ENCODE measurements at regions not wholly inside any gene's neighbourhood (a gene's known extent, or its start where the extent isn't known, plus 50 kb on each side); places are given as distances from the start of the nearest gene placed in this dataset.

- TF ChIP-seq CTCF (IDR thresholded peaks at IDR 0.05; ENCODE audit: insufficient read depth, low read length) (no peak), POLR2AphosphoS5 (IDR thresholded peaks at IDR 0.05; ENCODE audit: low read depth) (no peak)
Observed at GRCh38 chr11:42707541-42707940, 604.3 kb upstream of the API5 start.
